SK-N-SH (cell line): ENCODE measurements at regions not wholly inside any gene's neighbourhood (a gene's known extent, or its start where the extent isn't known, plus 50 kb on each side); places are given as distances from the start of the nearest gene placed in this dataset.

ENCODE experiments used
- CTCF ChIP-seq: fragments of 200-600 bp; sonication (generic); IDR thresholded peaks from 2 replicates; pipeline ENCODE4 v1.6.1; 2017; ENCODE audit warnings: antibody characterized with exemption, mild to moderate bottlenecking, moderate library complexity
- EZH2phosphoT487 ChIP-seq: fragments of 200-600 bp; sonication (generic); IDR thresholded peaks from 2 replicates; pipeline ENCODE4 v1.6.1; 2017; ENCODE audit warnings: low read depth, mixed run types, mild to moderate bottlenecking, antibody characterized with exemption, moderate library complexity, borderline replicate concordance
- MAX ChIP-seq: IDR thresholded peaks from 2 replicates; pipeline ENCODE4 v1.4.0; 2012; ENCODE audit warnings: low read depth
- RAD21 ChIP-seq: IDR thresholded peaks from 2 replicates; pipeline ENCODE4 v1.6.1; 2012; ENCODE audit warnings: mild to moderate bottlenecking, low read length
- SMC3 ChIP-seq: IDR thresholded peaks from 2 replicates; pipeline ENCODE4 v1.6.1; 2012; ENCODE audit warnings: low read depth, low read length, improper control_type of control experiment
- USF1 ChIP-seq: IDR thresholded peaks from 2 replicates; pipeline ENCODE4 v1.4.0; 2012; ENCODE audit warnings: low read depth, borderline replicate concordance

- TF ChIP-seq CTCF (no peak), USF1 (no peak), RAD21 (no peak), MAX (no peak), EZH2phosphoT487 (no peak), SMC3 (no peak)
These were observed 439.3 kb upstream of the KCNMB2 start for GRCh38 chr3:178096955-178097354.
